Nephron progenitor cell (in vitro differentiated cells): ENCODE measurements at regions not wholly inside any gene's neighbourhood (a gene's known extent, or its start where the extent isn't known, plus 50 kb on each side); places are given as distances from the start of the nearest gene placed in this dataset.

ENCODE experiments used
- DNase-seq: peaks from one replicate; pipeline ENCODE4 v3.0.0; 2021
- H3K27ac Mint-ChIP-seq: 2 replicates; pipeline ENCODE4 v1.8.0; 2021; ENCODE audit warnings: mild to moderate bottlenecking, moderate library complexity, mixed read lengths
- H3K27me3 Mint-ChIP-seq: 2 replicates; pipeline ENCODE4 v1.8.0; 2021; ENCODE audit warnings: mild to moderate bottlenecking, low read depth, mixed read lengths; ENCODE audit not compliant: poor library complexity
- H3K36me3 Mint-ChIP-seq: 2 replicates; pipeline ENCODE4 v1.8.0; 2021; ENCODE audit warnings: low read depth, mixed read lengths
- H3K4me1 Mint-ChIP-seq: 2 replicates; pipeline ENCODE4 v1.8.0; 2021; ENCODE audit warnings: mixed read lengths
- H3K4me3 Mint-ChIP-seq: 2 replicates; pipeline ENCODE4 v1.8.0; 2021; ENCODE audit warnings: mild to moderate bottlenecking, moderate library complexity, mixed read lengths
- H3K9me3 Mint-ChIP-seq: 2 replicates; pipeline ENCODE4 v1.8.0; 2021; ENCODE audit warnings: mild to moderate bottlenecking, moderate library complexity, mixed read lengths
- TF ChIP-seq, protein P1 (sequence below): fragments of 200-600 bp; sonication (generic); IDR thresholded peaks from 2 replicates; pipeline ENCODE4 v1.5.0; 2021; ENCODE audit warnings: antibody characterized with exemption

DNA sequence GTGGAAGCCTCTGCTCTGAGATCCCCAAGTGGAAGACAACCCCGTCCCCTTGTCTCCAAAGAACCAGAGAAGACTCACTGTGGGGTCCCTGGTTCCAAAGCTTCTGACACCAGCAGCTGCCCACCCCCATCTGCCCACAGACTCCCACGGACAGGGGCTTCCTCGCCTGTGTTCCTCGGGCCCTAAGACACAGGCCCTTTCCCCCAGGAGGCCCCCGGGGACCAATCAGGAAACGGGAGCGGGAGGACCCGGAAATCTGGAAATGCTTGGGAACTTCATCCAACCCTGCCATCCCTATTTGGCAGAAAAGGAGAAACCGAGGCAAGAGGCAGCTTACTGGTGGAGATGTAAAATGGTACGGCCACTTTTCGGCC, 113.1 kb downstream of the NCOR2 start:
- Mint-ChIP-seq H3K27ac (no peak overlapping the region), H3K9me3 (no peaks in the 10 kb centered on the region), H3K27me3 (peaks cover 10% of the 10 kb centered on the region), H3K36me3 (peaks cover 5% of the 10 kb centered on the region), H3K4me3 (peak overlapping the region; percentile 34), H3K4me1 (peaks cover 40% of the 10 kb centered on the region)
- TF ChIP-seq, protein P1, sequence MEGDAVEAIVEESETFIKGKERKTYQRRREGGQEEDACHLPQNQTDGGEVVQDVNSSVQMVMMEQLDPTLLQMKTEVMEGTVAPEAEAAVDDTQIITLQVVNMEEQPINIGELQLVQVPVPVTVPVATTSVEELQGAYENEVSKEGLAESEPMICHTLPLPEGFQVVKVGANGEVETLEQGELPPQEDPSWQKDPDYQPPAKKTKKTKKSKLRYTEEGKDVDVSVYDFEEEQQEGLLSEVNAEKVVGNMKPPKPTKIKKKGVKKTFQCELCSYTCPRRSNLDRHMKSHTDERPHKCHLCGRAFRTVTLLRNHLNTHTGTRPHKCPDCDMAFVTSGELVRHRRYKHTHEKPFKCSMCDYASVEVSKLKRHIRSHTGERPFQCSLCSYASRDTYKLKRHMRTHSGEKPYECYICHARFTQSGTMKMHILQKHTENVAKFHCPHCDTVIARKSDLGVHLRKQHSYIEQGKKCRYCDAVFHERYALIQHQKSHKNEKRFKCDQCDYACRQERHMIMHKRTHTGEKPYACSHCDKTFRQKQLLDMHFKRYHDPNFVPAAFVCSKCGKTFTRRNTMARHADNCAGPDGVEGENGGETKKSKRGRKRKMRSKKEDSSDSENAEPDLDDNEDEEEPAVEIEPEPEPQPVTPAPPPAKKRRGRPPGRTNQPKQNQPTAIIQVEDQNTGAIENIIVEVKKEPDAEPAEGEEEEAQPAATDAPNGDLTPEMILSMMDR: no peak
- DNase-seq: no peak

DNA sequence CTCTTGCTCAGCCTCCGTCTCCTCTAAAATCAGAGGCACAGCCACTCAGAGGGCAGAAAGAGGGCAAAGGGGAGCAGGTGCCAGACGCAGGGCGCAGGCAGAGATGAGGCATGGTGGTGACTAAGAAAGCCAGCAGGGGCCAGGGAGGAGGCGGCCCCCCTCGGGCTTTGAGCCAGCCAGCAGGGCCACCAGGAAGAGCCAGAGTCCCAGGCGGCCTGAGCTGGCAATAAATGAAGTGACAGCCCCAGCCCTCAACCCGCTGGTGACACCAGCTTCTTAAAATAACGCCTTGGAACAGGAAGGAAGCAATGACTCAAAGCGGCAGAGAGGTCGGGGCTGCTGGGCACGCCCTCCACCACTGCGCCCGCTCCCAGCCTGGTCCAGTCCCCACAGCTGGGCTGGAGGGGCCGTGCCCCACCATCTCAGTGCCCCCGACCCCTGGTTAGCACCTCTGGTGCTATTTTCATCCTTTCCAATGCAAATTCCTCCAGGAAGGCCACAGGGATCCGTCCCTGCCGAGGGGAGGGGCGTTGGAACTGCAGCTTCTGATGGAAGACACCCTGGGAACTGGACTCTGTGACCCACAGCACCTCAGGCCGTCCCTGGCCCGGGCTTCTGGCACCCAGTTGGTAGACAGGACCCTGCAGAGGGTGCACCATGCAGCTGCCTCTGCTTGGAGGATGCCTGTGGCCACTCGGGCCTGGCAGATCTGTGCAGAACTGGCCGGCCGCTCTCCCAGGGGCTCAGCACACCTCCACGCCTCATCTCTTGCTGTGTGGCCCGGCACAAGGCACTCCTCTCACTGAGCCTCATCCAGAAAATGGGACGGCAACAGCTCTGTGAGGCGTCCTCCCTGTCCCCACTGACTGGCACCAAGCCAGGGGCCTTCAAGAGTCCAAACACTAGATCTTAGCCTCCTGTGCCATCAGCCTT, 113.7 kb downstream of the NCOR2 start:
- TF ChIP-seq, protein P1: no peak
- peak; percentile 39 for DNase-seq
- H3K4me3 Mint-ChIP-seq: peak overlapping the region; percentile 34

DNA sequence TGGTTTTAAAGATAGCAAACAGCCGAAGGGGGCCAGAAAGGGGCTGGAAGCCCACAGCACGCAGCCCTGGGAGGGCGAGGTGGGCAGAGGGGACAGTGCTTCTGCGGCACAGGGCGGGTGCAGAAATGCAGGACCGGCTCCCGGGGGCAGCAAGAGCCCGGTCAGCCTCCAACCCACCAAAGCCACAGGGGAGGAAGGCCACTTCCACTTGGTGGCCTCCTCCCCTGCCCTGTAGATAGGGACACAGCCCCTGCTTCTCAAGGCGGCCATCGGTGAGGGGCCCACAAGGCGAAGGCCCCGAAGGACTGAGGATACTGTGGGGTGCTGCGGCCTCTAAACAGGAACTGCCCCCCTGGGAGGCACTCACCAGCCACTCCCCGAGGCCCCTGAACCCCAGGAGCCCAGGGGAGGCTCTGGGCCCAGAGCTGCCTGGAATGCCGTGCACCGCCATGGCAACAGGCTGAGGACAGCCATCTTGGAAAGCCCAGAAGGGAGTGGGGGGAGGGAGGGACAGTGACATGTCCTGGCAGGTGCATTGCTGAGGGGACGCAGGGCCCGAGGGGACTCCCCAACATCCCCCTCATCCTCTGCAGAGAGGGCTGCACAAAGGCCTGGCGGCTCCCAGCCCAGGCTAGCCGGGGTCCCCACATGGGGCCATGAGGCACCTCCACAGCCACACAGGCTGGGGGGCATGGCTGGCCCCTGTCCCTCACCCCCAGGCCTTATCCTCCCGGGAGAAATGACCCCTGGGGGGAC, 114.7 kb downstream of the NCOR2 start:
- TF ChIP-seq, protein P1: no peak
- H3K4me3 Mint-ChIP-seq: no peak overlapping the region
- H3K27me3 Mint-ChIP-seq: peaks cover 9% of the 10 kb centered on the region
- peaks cover 40% of the 10 kb centered on the region for H3K4me1 Mint-ChIP-seq
- no peaks in the 10 kb centered on the region for H3K9me3 Mint-ChIP-seq
- H3K27ac Mint-ChIP-seq: no peak overlapping the region
- H3K36me3 Mint-ChIP-seq: peaks cover 13% of the 10 kb centered on the region
- DNase-seq: no peak

More for the DNA sequence above, 113.7 kb downstream of the NCOR2 start:
- H3K27me3 Mint-ChIP-seq: peaks cover 10% of the 10 kb centered on the region
- H3K27ac Mint-ChIP-seq: no peak overlapping the region
- H3K9me3 Mint-ChIP-seq: no peaks in the 10 kb centered on the region
- H3K4me1 Mint-ChIP-seq: peaks cover 40% of the 10 kb centered on the region
- H3K36me3 Mint-ChIP-seq: peaks cover 8% of the 10 kb centered on the region

DNA sequence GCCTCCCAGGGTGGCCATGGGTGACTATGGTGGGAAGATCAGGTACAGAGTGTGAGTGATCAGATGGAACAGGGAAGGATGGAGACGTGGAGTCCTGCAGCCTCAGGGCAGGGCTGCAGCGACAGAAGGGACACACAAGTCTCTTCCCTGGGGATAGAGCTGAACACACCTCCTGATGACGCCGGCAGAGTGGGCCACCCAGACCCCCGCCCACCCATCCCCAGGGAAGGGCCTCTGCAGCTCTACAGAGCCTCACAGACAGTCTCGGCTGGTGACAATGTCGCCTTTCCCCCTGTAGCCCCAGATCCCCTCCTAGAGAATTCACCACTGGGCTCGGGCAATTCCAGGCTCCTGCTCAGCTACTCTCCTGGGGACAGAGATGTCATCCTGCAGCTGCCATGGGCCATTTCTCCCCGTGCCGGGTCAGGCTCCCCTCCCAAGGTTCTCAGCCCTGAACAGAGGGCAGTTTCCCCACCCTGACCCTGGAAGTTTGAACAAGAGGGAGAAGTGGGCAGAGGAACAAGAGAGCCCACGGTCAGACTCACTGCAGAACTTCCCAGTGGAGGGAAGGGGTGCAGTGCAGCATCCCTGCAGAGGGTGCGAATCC, 115.7 kb downstream of the NCOR2 start:
- H3K4me3 Mint-ChIP-seq: no peak overlapping the region
- peaks cover 40% of the 10 kb centered on the region for H3K4me1 Mint-ChIP-seq
- H3K9me3 Mint-ChIP-seq: no peaks in the 10 kb centered on the region
- no peak overlapping the region for H3K27ac Mint-ChIP-seq
- H3K27me3 Mint-ChIP-seq: peaks cover 9% of the 10 kb centered on the region
- DNase-seq: no peak
- H3K36me3 Mint-ChIP-seq: peaks cover 14% of the 10 kb centered on the region
- TF ChIP-seq, protein P1: no peak

DNA sequence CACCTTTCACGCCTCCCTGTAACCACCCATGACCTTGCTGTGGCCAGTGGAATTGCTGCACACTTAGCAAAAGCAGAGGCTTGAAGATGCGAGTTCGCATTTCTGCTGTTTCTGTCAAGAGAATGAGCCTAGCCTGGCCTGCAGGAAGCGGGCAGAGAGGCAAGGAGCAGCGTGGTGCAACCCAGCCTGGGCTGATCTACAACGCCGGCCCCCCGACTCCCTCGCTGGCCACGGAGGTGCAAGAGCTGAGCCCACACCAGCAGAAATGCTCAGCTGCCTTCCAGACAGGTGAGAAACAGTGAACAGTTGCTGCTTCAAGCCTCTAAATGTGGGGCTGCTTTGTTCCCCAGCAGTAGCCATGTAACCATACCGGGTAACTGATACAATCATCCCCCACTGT, 116.4 kb downstream of the NCOR2 start:
- TF ChIP-seq, protein P1: no peak
- Mint-ChIP-seq H3K36me3 (peaks cover 10% of the 10 kb centered on the region), H3K27ac (no peak overlapping the region)

More for the DNA sequence above, 116.4 kb downstream of the NCOR2 start:
- Mint-ChIP-seq H3K4me1 (peaks cover 46% of the 10 kb centered on the region), H3K9me3 (no peaks in the 10 kb centered on the region), H3K4me3 (no peak overlapping the region), H3K27me3 (peaks cover 9% of the 10 kb centered on the region)
- DNase-seq: no peak
